HepG2 (cell line): ENCODE measurements at regions not wholly inside any gene's neighbourhood (a gene's known extent, or its start where the extent isn't known, plus 50 kb on each side); places are given as distances from the start of the nearest gene placed in this dataset.

Experiments
- ATAC-seq: fragments of 200-7000 bp; cut with Tn5 transposase; 3 replicates; pipeline ENCODE4 v1.9.1; 2020; ENCODE audit warnings: mild to moderate bottlenecking, moderate library complexity
- BruUV-seq: library from RNA; stranded (reverse); fragments of 400-500 nt; replicated peaks from 2 replicates; lab custom pipeline; 2021; lab: Mats Ljungman, UMichigan
- CTCF ChIA-PET: fragments of 300-600 bp; formaldehyde crosslinking; extraction: SDS; loops from one replicate; lab custom pipeline; 2021; ENCODE audit warnings: low total read pairs, inconsistent platforms, low intra/inter-chr PET ratio; lab: Yijun Ruan, JAX
- POLR2A ChIA-PET: fragments of 350-600 bp; sonication (Branson Sonifier 250); formaldehyde crosslinking; loops from one replicate; lab custom pipeline; 2020; ENCODE audit warnings: antibody characterized with exemption, inconsistent platforms; lab: Yijun Ruan, JAX
- DNase-seq: peaks from one replicate; pipeline ENCODE4 v3.0.0-alpha.2; 2015; ENCODE audit warnings: low spot score
- FAIRE-seq: peaks from 3 replicates; lab custom pipeline; 2011; peaks lifted over from hg19 to GRCh38; lab: Jason Lieb, UNC
- H2AFZ ChIP-seq: one replicate; pipeline ENCODE4 v1.6.1; 2011; ENCODE audit warnings: low read length, inconsistent platforms
- H3K27ac ChIP-seq: fragments of 300-600 bp; 3 replicates; pipeline ENCODE4 v1.8.0; 2011; ENCODE audit warnings: mixed run types, mild to moderate bottlenecking, mixed read lengths, low read length, inconsistent platforms; ENCODE audit not compliant: insufficient read depth; ENCODE audit errors: extremely low read length
- H3K27me3 ChIP-seq, 2 experiments: fragments of 200-600 bp in 1 of 2; 2 replicates in 1 of 2; 3 replicates in 1 of 2; pipeline versions ENCODE4 v1.6.0 to v1.8.0; 2011; ENCODE audit warnings: low read length in 2 of 2, mild to moderate bottlenecking in 2 of 2, moderate library complexity in 2 of 2, inconsistent platforms in 1 of 2; ENCODE audit not compliant: insufficient read depth in 2 of 2, control insufficient read depth in 1 of 2
- H3K36me3 ChIP-seq, 2 experiments: fragments of 200-600 bp in 1 of 2; replicated peaks in 1 of 2; 2 replicates in 1 of 2; 3 replicates in 1 of 2; pipeline versions ENCODE4 v1.5.1 to v1.8.0; 2011; ENCODE audit warnings: low read length in 2 of 2, inconsistent platforms in 1 of 2; ENCODE audit not compliant: insufficient read depth in 2 of 2, control insufficient read depth in 1 of 2
- H3K4me1 ChIP-seq: 2 replicates; pipeline ENCODE4 v1.5.1; 2012; ENCODE audit warnings: low read length, inconsistent platforms; ENCODE audit not compliant: insufficient read depth
- H3K4me2 ChIP-seq: 2 replicates; pipeline ENCODE4 v1.6.0; 2011; ENCODE audit warnings: low read depth, low read length, inconsistent platforms
- H3K4me3 ChIP-seq, 3 experiments: fragments of 200-600 bp in 1 of 3; sonication (generic), shearing (Covaris generic) in 1 of 3; replicated peaks in 1 of 3; 2 replicates each; pipeline ENCODE4 v1.5.1; 2011 to 2016; ENCODE audit warnings: low read length in 3 of 3, inconsistent platforms in 2 of 3, low read depth in 2 of 3, mild to moderate bottlenecking in 2 of 3, control low read depth in 1 of 3, mixed read lengths in 1 of 3; ENCODE audit not compliant: insufficient read depth in 1 of 3
- H3K79me2 ChIP-seq: one replicate; pipeline ENCODE4 v1.6.1; 2011; ENCODE audit warnings: low read length, inconsistent platforms; ENCODE audit not compliant: insufficient read depth
- H3K9ac ChIP-seq: 2 replicates; pipeline ENCODE4 v1.6.0; 2011; ENCODE audit warnings: mild to moderate bottlenecking, low read depth, low read length, inconsistent platforms; ENCODE audit not compliant: insufficient read depth
- H3K9me3 ChIP-seq: 2 replicates; pipeline ENCODE4 v1.5.1; 2012; ENCODE audit warnings: mild to moderate bottlenecking, low read length
- H4K20me1 ChIP-seq: 2 replicates; pipeline ENCODE4 v1.6.0; 2011; ENCODE audit warnings: inconsistent platforms, mild to moderate bottlenecking, low read length, moderate library complexity; ENCODE audit not compliant: insufficient read depth
- ARHGAP35 ChIP-seq: sonication (generic); formaldehyde crosslinking; IDR thresholded peaks from 2 replicates; pipeline ENCODE4 v1.9.0; 2022; ENCODE audit warnings: mild to moderate bottlenecking, inconsistent platforms, moderate library complexity, missing genetic modification reagents, borderline replicate concordance
- CREB1 ChIP-seq, 2 experiments: fragments of 450-650 bp in 1 of 2; IDR thresholded peaks; 2 replicates each; pipeline ENCODE4 v1.6.1; 2016 to 2017; ENCODE audit warnings: control low read depth in 1 of 2, mild to moderate bottlenecking in 1 of 2, missing compliant biosample characterization in 1 of 2, missing genetic modification characterization in 1 of 2
- HMG20B ChIP-seq: conservative IDR thresholded peaks from 2 replicates; pipeline ENCODE4 v1.6.1; 2016; ENCODE audit warnings: missing genetic modification reagents, missing compliant biosample characterization
- KDM4B ChIP-seq: sonication (generic); formaldehyde crosslinking; IDR thresholded peaks from 2 replicates; pipeline ENCODE4 v1.4.0; 2020; ENCODE audit warnings: missing genetic modification reagents
- POLR2A ChIP-seq, 2 experiments: IDR thresholded peaks; 2 replicates each; pipeline ENCODE4 v1.6.1; 2011; ENCODE audit warnings: low read depth in 2 of 2, low read length in 2 of 2, mild to moderate bottlenecking in 1 of 2, moderate library complexity in 1 of 2; ENCODE audit not compliant: insufficient read depth in 1 of 2
- RFX3 ChIP-seq: IDR thresholded peaks from 2 replicates; pipeline ENCODE4 v1.6.1; 2016; ENCODE audit warnings: missing biosample characterization, missing genetic modification reagents
- SUZ12 ChIP-seq: fragments of 150-350 bp; IDR thresholded peaks from 2 replicates; pipeline ENCODE4 v1.6.1; 2014; ENCODE audit warnings: low read depth, low read length
- TGIF2 ChIP-seq: IDR thresholded peaks from 2 replicates; pipeline ENCODE4 v1.6.1; 2016; ENCODE audit warnings: control low read depth, missing compliant biosample characterization
- ZNF891 ChIP-seq: sonication (generic); formaldehyde crosslinking; IDR thresholded peaks from 2 replicates; pipeline ENCODE4 v1.5.0; 2020; ENCODE audit warnings: mild to moderate bottlenecking, missing genetic modification reagents
- ZSCAN20 ChIP-seq: sonication (generic); formaldehyde crosslinking; IDR thresholded peaks from 2 replicates; pipeline ENCODE4 v1.4.0; 2020; ENCODE audit warnings: missing genetic modification reagents, mild to moderate bottlenecking, borderline replicate concordance
- WGBS: methylation state at CpG from one replicate; pipeline ENCODE4 v1.1.6; 2017; ENCODE audit warnings: low lambda C conversion rate; 5-methylcytosine and 5-hydroxymethylcytosine counted together
- in situ Hi-C: cut with HindIII; loops from 2 replicates; pipeline ENCODE4 v1.10.0; 2017; ENCODE audit warnings: low pct_unique_long_range_greater_than_20kb; ENCODE audit not compliant: extremely low pct_ligation_motif_present
- intact Hi-C: fragments of 100-400 bp; cut with micrococcal nuclease; formaldehyde crosslinking; loops from one replicate; pipeline ENCODE4 v1.10.0; 2022; ENCODE audit not compliant: unreplicated experiment
- TF ChIP-seq, protein P1 (sequence below): sonication (generic); formaldehyde crosslinking; IDR thresholded peaks from one replicate; pipeline ENCODE4 v1.5.1; 2020; ENCODE audit warnings: mild to moderate bottlenecking, missing genetic modification reagents; ENCODE audit errors: not compliant biosample characterization
- TF ChIP-seq, protein P2 (sequence below): sonication (generic); formaldehyde crosslinking; IDR thresholded peaks from 2 replicates; pipeline ENCODE4 v1.5.0; 2020; ENCODE audit warnings: mild to moderate bottlenecking, missing genetic modification reagents

DNA sequence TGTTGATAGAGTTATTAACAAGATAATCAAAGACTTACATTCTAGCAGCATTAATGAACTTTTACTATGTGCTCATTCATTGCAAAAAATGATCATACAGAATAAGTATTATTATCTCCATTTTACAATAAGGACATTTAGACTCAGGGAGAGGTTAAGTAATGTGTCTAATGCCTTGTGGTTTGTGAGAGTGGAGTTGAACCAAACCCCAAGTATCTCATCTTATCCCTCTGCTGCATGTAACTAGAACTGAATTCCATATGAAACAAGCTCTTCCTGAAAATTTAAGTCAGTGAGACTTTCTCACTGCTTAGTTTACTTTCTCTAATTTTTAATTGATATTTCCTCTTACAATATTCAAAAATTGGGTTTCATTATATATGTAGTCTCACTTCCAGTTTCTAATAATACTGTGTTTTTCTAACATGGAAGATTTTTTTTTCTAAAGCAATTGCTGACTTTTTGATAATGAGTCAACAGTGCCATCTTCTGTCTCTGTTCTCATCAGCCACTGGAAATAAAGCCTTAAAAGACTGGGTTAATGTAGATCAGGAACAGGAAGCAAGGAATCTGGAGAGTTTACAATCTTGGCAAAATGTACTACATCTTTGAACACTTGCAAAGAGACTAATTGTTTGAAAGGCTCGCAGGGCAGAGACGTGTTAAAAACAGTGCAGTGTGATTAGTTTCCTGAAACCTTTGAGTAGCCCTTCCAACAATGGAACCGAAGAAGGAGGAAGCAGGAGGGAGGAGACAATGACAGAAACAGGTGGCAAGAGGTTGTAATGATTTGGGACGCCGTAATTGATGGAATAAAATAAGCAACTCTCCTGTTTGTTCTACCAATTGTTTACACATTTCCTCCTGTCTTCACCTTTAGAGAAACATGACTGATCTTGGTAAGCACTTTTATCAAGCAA is 567.6 kb downstream of the MRPL39 start (continued):
- TF ChIP-seq, protein P1, sequence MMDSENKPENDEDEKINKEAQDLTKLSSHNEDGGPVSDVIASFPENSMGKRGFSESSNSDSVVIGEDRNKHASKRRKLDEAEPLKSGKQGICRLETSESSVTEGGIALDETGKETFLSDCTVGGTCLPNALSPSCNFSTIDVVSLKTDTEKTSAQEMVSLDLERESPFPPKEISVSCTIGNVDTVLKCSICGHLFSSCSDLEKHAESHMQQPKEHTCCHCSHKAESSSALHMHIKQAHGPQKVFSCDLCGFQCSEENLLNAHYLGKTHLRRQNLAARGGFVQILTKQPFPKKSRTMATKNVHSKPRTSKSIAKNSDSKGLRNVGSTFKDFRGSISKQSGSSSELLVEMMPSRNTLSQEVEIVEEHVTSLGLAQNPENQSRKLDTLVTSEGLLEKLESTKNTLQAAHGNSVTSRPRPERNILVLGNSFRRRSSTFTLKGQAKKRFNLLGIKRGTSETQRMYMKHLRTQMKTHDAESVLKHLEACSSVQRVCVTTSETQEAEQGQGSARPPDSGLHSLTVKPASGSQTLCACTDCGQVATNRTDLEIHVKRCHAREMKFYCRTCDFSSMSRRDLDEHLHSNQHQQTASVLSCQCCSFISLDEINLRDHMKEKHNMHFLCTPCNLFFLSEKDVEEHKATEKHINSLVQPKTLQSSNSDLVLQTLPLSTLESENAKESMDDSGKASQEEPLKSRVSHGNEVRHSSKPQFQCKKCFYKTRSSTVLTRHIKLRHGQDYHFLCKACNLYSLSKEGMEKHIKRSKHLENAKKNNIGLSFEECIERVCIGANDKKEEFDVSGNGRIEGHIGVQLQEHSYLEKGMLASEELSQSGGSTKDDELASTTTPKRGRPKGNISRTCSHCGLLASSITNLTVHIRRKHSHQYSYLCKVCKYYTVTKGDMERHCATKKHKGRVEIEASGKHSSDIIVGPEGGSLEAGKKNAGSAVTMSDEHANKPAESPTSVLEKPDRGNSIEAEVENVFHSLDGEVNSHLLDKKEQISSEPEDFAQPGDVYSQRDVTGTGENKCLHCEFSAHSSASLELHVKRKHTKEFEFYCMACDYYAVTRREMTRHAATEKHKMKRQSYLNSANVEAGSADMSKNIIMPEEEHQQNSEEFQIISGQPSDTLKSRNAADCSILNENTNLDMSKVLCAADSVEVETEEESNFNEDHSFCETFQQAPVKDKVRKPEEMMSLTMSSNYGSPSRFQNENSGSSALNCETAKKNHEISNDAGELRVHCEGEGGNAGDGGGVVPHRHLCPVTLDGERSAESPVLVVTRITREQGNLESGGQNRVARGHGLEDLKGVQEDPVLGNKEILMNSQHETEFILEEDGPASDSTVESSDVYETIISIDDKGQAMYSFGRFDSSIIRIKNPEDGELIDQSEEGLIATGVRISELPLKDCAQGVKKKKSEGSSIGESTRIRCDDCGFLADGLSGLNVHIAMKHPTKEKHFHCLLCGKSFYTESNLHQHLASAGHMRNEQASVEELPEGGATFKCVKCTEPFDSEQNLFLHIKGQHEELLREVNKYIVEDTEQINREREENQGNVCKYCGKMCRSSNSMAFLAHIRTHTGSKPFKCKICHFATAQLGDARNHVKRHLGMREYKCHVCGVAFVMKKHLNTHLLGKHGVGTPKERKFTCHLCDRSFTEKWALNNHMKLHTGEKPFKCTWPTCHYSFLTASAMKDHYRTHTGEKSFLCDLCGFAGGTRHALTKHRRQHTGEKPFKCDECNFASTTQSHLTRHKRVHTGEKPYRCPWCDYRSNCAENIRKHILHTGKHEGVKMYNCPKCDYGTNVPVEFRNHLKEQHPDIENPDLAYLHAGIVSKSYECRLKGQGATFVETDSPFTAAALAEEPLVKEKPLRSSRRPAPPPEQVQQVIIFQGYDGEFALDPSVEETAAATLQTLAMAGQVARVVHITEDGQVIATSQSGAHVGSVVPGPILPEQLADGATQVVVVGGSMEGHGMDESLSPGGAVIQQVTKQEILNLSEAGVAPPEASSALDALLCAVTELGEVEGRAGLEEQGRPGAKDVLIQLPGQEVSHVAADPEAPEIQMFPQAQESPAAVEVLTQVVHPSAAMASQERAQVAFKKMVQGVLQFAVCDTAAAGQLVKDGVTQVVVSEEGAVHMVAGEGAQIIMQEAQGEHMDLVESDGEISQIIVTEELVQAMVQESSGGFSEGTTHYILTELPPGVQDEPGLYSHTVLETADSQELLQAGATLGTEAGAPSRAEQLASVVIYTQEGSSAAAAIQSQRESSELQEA, result no peak
- TF ChIP-seq POLR2A (IDR thresholded peaks at IDR 0.05; ENCODE audit: insufficient read depth in 1 of 2, low read depth in 2 of 2, low read length in 2 of 2), result no peak
- TF ChIP-seq SUZ12, result no peak

- Histone ChIP-seq H3K4me3 (no peak overlapping the region), H3K27me3 (no peaks in the 10 kb centered on the region), H3K36me3 (no peaks in the 10 kb centered on the region), H3K4me1 (no peaks in the 10 kb centered on the region), H2AFZ (no peak overlapping the region), H4K20me1 (no peaks in the 10 kb centered on the region), H3K9me3 (peaks cover 84% of the 10 kb centered on the region), H3K79me2 (no peaks in the 10 kb centered on the region), H3K27ac (no peak overlapping the region), H3K9ac (no peak overlapping the region), H3K4me2 (no peak overlapping the region)
- ChIA-PET CTCF (no interaction called here), POLR2A (no interaction called here)
- intact Hi-C loops, result no loop called here
- DNase-seq, result no peak
- FAIRE-seq, result no peak
- ATAC-seq, result no peak
- in situ Hi-C loops, result no loop called here
- WGBS, result 64% methylated on average over 1 of the region's 1 CpG
- no TSS peak for BruUV-seq
- no peak for TF ChIP-seq CREB1 (IDR thresholded peaks at IDR 0.05)
- TF ChIP-seq CREB1 (CRISPR knock-in tag; IDR thresholded peaks at IDR 0.05), result no peak
- TF ChIP-seq TGIF2 (CRISPR knock-in tag), result no peak
- TF ChIP-seq, protein P2, sequence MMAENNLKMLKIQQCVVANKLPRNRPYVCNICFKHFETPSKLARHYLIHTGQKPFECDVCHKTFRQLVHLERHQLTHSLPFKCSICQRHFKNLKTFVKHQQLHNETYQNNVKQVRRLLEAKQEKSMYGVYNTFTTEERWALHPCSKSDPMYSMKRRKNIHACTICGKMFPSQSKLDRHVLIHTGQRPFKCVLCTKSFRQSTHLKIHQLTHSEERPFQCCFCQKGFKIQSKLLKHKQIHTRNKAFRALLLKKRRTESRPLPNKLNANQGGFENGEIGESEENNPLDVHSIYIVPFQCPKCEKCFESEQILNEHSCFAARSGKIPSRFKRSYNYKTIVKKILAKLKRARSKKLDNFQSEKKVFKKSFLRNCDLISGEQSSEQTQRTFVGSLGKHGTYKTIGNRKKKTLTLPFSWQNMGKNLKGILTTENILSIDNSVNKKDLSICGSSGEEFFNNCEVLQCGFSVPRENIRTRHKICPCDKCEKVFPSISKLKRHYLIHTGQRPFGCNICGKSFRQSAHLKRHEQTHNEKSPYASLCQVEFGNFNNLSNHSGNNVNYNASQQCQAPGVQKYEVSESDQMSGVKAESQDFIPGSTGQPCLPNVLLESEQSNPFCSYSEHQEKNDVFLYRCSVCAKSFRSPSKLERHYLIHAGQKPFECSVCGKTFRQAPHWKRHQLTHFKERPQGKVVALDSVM, result no peak
- no peak for TF ChIP-seq ZNF891
- TF ChIP-seq HMG20B, result no peak
- no peak for TF ChIP-seq ZSCAN20
- no peak for TF ChIP-seq ARHGAP35 (CRISPR knock-in tag)
- no peak for TF ChIP-seq RFX3 (CRISPR knock-in tag)
- no peak for TF ChIP-seq KDM4B (CRISPR knock-in tag)
Measured at GRCh38 chr21:25036775-25037174, 570.5 kb downstream of the MRPL39 start.
